ENCODE measurements at regions not wholly inside any gene's neighbourhood (a gene's known extent, or its start where the extent isn't known, plus 50 kb on each side); places are given as distances from the start of the nearest gene placed in this dataset.

DNA sequence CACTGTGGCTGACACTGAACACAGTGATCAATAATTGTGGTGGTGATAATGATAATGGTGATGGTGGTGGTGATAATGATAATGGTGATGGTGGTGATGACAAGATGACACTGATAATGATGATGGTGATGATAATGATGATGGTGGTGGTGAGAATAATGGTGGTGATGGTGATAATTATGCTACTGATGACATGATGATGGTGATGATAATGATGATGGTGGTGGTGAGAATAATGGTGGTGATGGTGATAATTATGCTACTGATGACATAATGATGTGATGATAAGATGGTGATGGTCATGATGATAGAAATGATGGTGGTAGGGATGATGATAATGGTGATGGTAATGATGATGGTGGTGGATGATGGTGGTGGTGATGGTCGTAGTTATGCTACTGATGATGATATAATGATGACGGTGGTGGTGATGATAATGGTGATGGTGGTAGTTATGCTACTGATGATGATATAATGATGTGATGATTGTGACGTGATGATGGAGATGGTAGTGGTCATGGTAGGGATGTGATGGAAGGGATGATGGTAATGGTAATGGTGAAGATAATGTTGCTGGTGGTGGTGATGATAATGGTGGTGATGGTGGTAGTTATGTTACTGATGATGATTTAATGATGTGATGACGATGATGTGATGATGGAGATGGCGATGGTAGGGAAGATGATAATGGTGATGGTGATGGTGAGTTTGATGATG, 356.5 kb upstream of the CDH4 start:
- DNase-seq (ENCODE audit: low read depth in 2 of 2), result no peak

DNA sequence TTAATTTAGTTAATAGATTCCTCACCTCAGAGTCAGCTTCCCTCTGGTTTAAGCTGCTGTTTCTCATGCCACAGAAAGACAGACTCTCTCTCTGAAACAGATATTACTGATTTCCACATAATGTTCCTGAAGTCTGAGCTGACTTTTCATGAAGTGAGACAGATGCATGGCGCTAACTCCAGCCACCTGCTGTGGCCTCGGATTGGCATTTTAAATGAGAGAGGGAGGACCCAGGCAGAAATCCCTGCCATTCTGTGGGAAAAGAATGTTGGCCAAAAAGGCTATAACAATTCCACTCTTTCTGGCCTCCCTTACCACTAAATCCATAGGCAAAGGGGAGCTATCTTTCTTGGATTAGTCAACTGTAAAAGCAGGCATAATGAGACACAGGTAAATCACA, 354.1 kb upstream of the CDH4 start:
- DNase-seq (ENCODE audit: low read depth in 2 of 2), result no peak

DNA sequence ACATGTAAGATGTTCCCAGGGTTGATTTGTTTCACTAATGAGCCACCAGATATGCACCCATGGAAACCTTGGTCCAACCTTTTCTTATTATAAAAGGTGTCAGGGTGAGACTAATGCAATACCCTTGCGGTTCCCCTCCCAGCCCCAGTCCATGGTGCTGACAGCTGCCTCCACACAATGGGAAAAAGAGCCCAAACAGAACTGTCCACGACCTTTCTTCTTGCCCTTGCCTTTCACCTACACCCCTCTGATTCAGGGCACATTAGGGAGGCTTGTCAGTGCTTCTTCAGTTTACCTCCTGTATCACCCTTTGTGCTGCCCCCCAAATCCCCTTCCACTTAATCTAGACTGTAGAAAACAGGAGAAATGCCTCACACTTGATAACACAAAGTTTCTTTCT, 352.7 kb upstream of the CDH4 start:
- DNase-seq (ENCODE audit: low read depth in 2 of 2), result no peak

DNA sequence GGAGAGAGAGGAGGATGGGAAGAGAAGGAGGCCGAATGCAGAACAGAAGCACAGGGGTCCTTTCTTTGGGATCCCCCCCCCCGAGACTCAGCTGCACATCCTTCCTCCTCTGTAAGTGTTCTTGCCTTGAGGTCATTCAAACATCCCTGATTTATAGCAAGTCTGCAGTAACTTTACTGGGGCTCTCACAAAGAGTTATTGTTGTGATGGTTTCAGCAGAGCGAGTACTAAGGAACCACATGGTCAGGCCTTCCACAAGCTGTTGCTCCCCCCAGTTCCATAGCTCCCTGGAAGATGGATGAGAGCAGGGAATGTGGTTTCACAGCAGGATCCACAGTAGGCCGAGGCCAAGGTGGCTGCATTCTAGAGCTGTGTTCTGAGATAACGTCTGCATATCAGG, 351.4 kb upstream of the CDH4 start:
- DNase-seq (ENCODE audit: low read depth in 2 of 2), result no peak

DNA sequence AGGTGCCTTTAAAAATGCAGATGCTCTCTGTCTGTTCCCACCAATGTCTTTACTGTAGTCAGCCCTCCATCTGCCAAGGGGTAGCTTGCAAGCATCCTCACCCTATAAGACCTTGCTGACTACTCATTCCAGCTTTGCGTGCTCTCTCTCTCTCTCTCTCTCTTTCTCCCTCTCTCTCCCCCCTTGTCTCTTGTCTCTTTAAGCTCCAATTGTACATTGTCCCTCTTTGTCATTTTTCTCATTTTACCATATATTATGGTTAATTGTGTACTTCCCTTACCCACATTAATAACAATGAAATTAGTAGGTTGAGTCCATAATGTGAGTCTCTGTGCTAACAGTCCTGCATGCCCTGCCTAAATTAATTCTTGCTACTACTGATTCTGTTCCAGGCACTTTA, 350.2 kb upstream of the CDH4 start:
- no peak for DNase-seq (ENCODE audit: low read depth in 2 of 2)

DNA sequence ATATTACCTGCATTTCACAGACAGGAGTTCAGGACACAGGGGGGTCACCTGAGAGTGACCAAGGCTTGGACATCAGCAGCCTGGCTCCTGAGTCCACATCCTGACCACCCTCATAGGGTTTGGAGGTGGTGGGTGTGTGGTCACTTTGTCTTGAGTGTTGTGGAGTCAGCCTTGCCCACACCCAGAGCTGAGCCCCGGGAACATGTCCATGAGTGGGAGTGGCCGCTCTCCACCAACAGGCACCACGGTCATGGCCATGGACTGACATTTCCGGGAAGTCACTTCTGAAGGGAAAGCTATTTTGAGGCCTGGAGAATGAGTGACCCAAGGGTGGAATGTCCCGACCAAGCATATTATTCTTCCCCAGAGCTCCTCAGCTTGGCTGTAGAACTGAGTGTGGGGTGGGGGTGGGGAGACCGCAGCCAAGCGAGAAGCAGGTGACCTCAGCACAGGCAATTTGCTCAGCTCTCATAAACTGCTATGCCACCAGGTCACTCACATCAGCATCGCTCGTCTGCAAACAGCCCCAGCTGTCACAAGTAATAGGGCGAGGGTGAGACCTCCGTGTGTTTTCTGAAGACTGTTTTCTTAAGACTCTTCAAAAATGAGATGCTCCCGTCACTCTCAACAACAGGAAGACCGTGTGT, 348.6 kb upstream of the CDH4 start:
- DNase-seq (ENCODE audit: low read depth in 2 of 2), result no peak

DNA sequence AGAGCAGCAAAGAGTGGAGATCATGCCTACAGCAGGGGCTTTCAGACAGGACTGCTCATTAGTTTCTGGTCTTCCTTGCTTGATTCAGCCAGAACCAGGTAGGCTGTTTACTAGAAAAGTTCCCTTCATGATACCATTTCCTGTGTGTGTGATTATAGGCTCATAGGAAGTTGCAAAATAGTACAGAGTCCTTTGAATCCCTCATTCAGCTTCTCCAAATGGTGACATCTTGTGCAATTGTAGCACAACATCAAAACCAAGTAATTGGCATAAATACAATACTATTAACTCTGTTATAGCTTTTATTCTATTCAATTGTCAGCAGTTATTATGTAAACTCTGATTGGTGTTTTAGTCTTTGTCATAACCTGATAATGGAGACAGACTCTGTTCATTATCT, 347.3 kb upstream of the CDH4 start:
- no peak for DNase-seq (ENCODE audit: low read depth in 2 of 2)

DNA sequence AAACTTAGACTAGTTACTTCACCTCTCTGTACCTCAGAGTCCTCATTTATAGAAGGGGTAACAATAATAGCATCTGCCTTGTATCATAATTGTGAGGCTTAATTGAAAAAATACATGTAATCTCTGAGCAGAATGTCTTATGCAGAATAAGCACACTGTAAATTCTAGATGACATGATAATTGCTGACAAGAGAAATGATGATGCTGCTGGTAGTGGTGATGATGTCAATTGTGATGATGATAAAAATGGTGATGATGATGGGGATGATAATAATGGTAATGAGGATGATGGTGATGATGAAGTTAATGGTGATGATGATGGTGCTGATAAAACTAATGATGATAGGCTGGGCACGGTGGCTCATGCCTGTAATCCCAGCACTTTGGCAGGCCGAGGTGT, 346.1 kb upstream of the CDH4 start:
- DNase-seq (ENCODE audit: low read depth in 2 of 2), result no peak

DNA sequence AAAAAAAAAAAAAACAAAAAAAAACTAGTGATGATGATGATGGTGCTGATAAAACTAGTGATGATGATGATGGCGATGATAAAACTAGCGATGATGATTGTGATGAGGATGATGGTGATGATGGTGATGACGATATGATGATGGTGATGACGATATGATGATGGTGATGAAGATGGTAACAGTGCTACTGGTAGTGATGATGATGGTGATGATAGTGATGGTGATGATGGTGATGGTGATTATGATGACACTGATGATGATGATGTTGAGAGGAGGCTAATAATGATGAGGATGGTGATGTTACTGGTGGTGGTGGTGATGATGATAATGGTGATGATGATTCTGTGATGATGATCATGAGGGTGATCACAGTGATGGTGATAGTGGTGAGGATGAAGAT, 345.5 kb upstream of the CDH4 start:
- DNase-seq (ENCODE audit: low read depth in 2 of 2), result no peak

DNA sequence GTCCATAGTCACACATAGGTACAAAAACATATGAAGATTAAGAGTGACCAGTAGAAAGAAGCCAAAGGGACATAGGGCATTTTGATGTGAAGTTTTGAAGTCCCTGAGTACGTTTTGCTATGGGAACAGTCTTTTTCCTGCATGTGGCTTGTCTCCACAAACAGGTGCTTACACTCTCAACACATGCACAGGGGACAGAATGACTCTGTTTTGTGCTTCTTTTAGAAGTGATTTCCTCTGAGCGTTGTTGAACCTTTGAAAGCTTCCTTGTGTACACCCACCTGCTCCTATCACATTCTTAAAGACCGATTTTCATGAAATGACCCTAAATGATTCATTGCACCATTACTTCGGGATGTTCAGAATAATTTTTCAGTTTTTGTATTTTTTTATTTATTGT, 338.8 kb upstream of the CDH4 start:
- no peak for DNase-seq (ENCODE audit: low read depth in 2 of 2)

DNA sequence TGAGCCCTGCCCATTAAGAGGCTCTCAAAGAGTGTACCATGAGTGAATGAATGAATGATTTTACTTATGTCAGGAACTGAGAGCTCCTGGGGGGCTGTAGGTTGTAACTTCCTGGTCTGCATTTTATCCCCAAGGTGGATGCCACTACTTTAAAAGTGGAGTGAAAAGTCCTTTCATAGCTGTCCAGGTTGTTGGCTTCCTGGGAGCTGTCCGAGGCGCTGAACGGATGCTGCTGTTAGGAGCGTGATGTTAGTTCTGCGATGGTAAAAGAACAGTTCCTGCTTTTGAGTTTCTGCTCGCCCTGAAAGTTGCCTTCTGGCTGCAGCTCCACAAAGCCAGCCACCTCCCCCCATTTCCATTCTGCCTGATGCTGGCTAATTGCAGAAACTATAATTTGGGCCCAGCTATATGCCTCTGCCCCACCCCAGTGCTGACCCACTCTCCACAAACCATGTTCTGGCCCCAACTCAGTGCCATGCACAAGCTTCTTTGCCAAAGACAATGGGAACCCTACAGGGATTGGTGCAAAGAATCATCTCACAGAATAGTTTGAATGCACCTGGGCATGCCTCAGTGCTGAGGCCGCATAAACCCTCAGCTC, 330.9 kb upstream of the CDH4 start:
- peak; percentile 4 to 13 for DNase-seq (ENCODE audit: low read depth in 2 of 2)

DNA sequence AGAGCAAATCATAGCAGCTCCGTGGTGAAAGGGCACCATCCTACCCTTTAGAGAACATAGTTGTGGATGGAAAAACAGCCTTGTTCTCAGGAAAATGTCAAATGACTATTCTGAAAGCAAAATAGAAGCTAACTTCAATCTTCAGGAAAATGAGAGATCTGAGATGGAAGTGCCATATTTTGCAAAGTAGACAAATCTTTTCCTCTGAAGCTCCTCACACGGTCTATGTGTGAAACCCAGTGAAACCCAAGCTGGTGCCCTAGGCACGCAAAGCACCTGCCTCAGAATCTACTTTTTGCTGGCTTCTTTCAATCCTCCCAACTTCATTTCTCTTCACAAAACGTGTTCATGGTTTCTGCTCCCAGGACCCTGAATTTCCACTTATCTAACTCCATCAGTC, 325.2 kb upstream of the CDH4 start:
- no peak for DNase-seq (ENCODE audit: low read depth in 2 of 2)

DNA sequence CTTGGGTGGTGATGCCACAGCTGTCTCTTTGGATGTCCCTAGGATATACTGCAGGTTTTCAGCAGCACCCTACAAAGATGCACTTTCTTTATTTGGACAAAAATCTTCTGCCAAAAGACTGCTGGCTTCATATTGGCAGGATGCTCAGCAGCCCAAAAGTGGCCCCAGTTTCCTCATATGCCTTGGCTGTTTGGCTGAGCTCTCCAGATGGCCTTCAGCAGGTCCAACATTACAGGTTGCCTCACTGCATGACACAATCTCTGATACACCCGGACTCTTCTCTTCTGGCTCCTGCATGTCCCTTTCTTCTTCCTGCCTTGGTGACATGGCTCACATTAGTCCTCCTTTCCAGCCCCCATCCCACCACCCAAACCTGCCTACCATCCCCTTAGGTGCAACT, 323.7 kb upstream of the CDH4 start:
- DNase-seq (ENCODE audit: low read depth in 2 of 2), result no peak

DNA sequence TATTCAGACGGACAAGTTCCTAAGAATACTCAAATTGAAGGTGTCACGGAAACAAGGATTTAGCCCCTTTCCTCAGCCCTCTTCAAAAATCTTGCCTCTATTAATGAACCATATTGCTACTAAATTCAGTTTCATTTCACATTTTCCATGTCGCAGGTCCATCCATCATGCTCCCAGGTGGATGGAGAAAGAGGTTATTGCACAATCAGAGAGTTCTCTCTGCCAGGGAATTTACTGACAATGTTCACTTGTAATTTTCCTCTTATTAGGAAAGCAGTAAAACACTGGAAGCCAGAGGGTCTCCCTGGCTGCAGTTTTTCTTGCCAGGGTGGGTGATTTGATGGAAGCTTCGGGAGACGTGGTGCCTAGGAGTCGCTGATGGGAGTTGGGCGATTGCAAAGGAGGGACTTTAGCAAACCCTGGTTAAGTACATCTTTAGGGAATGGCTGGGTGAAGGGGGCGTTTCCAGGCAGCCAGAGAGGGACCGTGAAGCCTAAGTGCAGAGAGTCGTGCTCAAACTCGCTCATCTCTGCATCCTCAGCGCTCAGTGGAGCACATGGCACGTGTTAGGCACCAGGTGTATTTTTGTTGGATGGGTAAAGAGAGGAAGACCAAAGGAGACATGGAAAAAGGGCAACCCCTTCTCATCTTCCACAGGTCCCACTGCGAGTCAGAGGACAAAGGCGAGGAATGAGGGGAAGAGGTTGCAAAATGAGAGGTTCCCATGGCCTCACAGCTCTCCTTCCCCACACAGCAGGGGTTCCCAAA, 321.9 kb upstream of the CDH4 start:
- DNase-seq (ENCODE audit: low read depth in 2 of 2), result no peak

DNA sequence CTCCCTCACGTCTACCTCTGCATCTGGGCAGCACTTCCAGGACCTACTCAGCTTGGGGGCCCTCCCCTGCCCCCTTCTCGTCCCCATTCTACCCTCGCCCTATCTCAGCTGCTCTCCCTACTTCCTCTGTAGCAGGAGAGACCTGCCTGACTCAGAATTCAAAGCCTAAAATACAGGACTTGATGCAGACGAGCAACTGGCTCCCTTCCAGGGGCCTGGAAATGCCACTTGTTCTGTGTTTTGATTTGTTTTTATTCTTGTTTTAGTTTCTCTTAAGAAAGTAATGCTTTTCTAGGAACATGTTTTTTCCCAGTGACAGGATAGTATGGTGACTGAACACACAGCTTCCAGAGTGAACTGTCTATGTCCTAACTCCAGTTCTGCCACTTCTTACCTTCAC, 320.4 kb upstream of the CDH4 start:
- no peak for DNase-seq (ENCODE audit: low read depth in 2 of 2)

DNA sequence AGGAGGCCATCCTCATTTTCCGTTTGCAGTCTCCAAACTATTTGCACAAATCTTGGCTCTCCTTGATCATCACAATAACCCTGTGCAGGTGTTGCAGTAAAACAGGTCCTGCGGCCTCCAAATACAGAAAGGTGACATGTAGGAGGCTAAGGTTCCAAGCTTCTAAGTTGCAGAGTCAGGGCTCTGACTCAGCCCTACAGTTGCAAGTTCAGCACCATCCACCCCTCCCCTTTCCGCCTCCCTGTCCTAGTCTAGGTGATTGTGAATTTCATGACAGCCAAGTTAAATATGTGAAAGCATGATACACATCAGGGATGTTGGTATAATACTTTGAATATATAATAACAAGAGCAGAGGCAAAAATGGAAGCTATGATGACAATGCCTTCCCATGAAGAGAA, 317.3 kb upstream of the CDH4 start:
- no peak for DNase-seq (ENCODE audit: low read depth in 2 of 2)

DNA sequence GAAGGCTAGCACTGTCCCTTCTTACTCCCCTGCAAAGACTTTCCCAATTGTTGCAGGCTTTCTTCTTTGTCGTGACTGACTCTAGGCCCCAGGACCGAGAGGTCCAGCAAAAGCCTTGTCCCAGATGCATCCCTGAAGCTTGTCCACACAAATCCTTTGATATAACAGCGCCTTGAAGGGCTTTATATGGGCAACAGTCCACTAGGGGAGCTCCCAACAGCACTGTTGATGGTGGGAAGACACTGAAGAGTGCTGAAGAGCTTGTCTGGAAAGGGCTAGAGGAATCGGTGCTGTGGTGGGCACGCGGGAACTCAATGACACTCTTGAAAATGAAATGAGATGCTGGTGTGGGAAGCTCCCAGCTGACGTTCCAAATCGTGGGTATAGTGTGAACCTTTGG, 316.1 kb upstream of the CDH4 start:
- DNase-seq (ENCODE audit: low read depth in 2 of 2), result no peak

DNA sequence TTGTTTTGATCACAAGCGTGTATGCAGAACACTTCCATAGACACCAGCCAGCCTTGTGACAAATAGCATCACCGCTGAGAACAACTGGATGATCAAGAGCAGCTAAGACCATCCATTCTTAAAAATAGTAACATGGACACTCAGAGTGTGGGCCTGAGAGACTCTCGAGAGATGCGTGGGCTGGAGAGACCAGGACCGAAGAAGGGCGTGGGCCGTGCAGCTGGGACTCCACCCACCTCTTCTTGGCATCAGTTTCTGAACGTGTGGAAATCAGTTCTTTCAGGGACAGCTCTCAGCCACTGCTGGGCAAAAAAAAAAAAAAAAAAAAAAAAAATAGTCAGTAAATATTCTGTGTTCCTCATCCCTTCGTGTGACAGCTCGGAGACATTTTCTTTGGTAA, 314.5 kb upstream of the CDH4 start:
- no peak for DNase-seq (ENCODE audit: low read depth in 2 of 2)

DNA sequence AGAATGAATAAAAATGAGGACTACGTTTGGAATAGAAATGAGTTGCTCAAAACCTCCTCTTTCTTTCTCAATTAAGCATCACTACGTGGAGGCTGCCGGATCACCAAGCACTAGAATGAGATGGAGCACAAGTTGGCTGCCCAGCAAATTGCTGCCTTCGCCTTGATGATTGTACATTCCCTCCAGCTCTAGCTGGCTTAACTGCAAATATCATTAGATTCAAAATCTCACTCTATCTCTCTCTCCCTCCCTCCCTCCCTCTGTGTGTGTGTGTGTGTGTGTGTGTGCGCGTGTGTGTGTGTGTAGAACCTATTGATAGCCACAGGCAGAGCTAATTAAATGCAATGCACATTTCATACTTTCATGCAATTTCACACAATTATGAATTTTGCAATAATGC, 310.7 kb upstream of the CDH4 start:
- DNase-seq (ENCODE audit: low read depth in 2 of 2), result no peak

DNA sequence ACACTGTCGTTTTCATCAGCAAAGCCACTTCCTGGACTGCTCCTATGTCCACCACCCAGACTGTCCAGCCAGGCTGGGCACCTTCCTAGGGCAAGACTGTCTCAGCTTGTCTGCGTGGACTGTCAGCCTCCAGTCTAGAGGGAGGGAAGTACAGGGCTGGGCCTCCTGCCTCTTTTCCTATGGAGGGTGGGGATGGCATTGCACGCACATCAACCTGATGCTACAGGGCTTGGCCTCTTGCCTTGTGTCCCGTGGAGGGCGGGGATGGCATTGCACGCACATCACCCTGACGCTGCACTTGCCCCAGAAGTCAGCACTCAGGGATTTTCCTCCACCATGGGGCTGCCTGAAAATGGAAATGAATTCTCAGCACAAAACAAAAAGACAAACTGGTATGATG, 304.2 kb upstream of the CDH4 start:
- DNase-seq (ENCODE audit: low read depth in 2 of 2), result no peak

DNA sequence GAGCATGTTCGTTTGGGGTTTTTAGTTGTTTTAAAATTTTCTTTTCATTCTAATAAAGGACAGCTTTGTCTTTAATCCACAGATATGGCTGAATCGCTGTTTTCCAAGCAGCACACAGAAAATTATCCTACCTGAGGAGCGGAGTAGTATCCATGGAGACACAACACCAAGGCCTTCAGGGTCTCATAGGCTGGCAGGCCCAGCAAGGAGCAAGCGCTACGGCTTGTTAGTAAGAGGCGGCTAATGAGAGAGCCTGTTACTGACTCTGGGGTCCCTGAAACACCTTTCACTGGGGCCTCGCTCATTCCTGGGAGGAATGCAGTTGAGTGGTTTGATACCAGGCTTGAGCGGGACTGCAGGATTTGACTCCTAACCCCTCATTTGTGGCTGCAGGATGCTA, 303.8 kb upstream of the CDH4 start:
- DNase-seq (ENCODE audit: low read depth in 2 of 2), result no peak

DNA sequence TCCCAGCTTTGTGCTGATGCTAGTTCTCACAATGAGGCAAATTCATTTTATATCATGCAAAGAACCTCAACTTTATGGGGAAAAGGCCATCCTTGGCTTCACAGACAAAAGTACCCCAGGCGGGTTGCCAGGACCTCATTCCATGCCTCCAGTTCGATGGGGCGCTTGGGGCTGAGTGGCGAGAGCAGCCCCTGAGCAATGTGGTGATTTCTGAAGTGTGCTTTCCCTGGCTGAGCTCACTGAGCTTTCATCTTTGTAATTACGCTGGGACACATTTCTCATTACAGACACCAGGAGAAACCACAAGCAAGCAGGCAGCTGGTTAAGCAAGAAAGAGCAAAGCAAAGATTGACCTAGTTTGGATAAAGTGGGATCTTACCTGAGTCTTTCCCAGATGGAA, 301.5 kb upstream of the CDH4 start:
- no peak for DNase-seq (ENCODE audit: low read depth in 2 of 2)

DNA sequence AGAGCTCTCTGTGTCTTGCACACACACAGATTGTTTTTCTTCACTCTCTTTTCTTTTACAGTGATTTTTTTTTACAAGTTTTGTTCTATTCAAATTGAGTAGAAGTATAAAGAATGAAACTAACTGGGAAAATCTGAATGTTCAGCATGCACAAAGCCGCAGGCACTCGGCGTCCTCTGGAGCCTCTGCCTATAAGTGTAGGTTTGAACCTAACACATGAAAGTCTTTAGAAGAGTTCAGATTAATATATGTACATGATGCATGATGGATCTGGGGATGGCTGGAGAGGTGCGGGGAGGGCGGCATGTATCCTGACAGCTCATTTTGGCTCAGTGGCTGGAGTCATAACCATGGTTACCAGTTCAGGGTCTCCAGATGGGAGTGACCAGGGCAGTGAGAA, 301.1 kb upstream of the CDH4 start:
- no peak for DNase-seq (ENCODE audit: low read depth in 2 of 2)

All from stimulated activated CD8-positive, alpha-beta memory T cell treated with anti-CD3 and anti-CD28 coated beads, Interleukin-2, amount 100 ng/mL, for 48 hours (primary cell).